ENCODE measurements at regions not wholly inside any gene's neighbourhood (a gene's known extent, or its start where the extent isn't known, plus 50 kb on each side); places are given as distances from the start of the nearest gene placed in this dataset.

- Mint-ChIP-seq H3K27ac (no peak overlapping the region), H3K4me3 (no peak overlapping the region), H3K9me3 (peaks cover 4% of the 10 kb centered on the region), H3K36me3 (ENCODE audit: low read depth) (no peaks in the 10 kb centered on the region), H3K4me1 (ENCODE audit: low read depth) (no peaks in the 10 kb centered on the region), H3K27me3 (no peaks in the 10 kb centered on the region)
- intact Hi-C loops (cut with micrococcal nuclease) = no loop called here
- ATAC-seq (no peak), DNase-seq (no peak)
- ChIA-PET POLR2A (no interaction called here), CTCF (no interaction called here)
- TF ChIP-seq, protein P1, sequence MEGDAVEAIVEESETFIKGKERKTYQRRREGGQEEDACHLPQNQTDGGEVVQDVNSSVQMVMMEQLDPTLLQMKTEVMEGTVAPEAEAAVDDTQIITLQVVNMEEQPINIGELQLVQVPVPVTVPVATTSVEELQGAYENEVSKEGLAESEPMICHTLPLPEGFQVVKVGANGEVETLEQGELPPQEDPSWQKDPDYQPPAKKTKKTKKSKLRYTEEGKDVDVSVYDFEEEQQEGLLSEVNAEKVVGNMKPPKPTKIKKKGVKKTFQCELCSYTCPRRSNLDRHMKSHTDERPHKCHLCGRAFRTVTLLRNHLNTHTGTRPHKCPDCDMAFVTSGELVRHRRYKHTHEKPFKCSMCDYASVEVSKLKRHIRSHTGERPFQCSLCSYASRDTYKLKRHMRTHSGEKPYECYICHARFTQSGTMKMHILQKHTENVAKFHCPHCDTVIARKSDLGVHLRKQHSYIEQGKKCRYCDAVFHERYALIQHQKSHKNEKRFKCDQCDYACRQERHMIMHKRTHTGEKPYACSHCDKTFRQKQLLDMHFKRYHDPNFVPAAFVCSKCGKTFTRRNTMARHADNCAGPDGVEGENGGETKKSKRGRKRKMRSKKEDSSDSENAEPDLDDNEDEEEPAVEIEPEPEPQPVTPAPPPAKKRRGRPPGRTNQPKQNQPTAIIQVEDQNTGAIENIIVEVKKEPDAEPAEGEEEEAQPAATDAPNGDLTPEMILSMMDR (IDR thresholded peaks at IDR 0.05) = no peak
Observed at GRCh38 chr7:46791188-46791587, 790.7 kb downstream of the TNS3 start.

- TF ChIP-seq, protein P1 (IDR thresholded peaks at IDR 0.05) = no peak
- CTCF ChIA-PET = no interaction called here
- H3K27me3 Mint-ChIP-seq = no peaks in the 10 kb centered on the region
- ATAC-seq (no peak), DNase-seq (no peak)
- no peaks in the 10 kb centered on the region for H3K4me1 Mint-ChIP-seq (ENCODE audit: low read depth)
- no peaks in the 10 kb centered on the region for H3K36me3 Mint-ChIP-seq (ENCODE audit: low read depth)
- intact Hi-C loops (cut with micrococcal nuclease) = no loop called here
- H3K9me3 Mint-ChIP-seq = no peaks in the 10 kb centered on the region
- no peak overlapping the region for H3K4me3 Mint-ChIP-seq
- POLR2A ChIA-PET = no interaction called here
- no peak overlapping the region for H3K27ac Mint-ChIP-seq
Observed at GRCh38 chr7:46786995-46787394, 794.9 kb downstream of the TNS3 start.

DNA sequence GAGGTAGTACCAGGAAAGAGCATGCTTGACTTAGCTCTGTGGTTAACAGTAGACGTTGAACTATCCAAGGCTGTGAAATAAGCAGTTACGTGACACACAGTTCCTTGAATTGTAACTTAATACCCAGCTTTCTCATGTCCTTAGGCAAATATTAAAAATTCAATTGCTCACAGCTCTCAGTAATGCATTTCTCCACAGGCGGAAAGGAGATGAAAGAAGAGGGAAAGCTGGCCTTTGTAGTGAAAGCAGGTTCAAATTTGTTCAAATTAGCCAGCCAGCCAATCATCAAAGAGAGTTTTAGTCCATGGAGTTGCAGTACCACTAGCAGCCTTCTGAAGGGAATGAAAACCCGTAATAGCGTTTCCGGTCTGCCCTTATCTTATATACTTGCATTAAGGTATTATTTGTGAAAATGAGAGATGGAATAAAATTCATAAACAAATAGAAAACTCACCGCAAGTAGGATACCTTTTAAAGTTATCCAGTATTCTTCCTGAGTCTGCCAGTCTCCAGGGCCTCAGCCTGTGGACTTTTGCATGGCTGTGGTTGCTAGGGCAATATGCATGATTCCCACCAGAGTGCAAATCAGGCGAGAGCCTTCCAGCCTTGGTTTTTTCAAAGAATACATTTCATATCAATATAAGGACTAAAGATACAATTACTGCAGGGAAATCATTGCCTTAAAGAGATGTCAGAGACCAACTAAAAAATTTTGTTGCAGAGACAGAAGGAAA is 795.5 kb downstream of the TNS3 start:
- ATAC-seq (no peak), DNase-seq (no peak)
- H3K9me3 Mint-ChIP-seq = no peaks in the 10 kb centered on the region
- no peak overlapping the region for H3K4me3 Mint-ChIP-seq
- CTCF ChIA-PET = no interaction called here
- H3K36me3 Mint-ChIP-seq (ENCODE audit: low read depth) = no peaks in the 10 kb centered on the region
- H3K27me3 Mint-ChIP-seq = no peaks in the 10 kb centered on the region
- intact Hi-C loops (cut with micrococcal nuclease) = no loop called here
- no peaks in the 10 kb centered on the region for H3K4me1 Mint-ChIP-seq (ENCODE audit: low read depth)
- H3K27ac Mint-ChIP-seq = no peak overlapping the region
- POLR2A ChIA-PET = interaction anchor here (0.7 kb wide), 1 partner anchor 286 kb away, joined by 3 read pairs; no protein-coding TSS in a partner anchor
- TF ChIP-seq, protein P1 (IDR thresholded peaks at IDR 0.05) = no peak

- Mint-ChIP-seq H3K27me3 (no peaks in the 10 kb centered on the region), H3K4me1 (ENCODE audit: low read depth) (no peaks in the 10 kb centered on the region), H3K9me3 (peaks cover 7% of the 10 kb centered on the region), H3K36me3 (ENCODE audit: low read depth) (no peaks in the 10 kb centered on the region), H3K4me3 (no peak overlapping the region), H3K27ac (no peak overlapping the region)
- ChIA-PET POLR2A (no interaction called here), CTCF (no interaction called here)
- no peak for ATAC-seq
- TF ChIP-seq, protein P1 (IDR thresholded peaks at IDR 0.05) = no peak
- no peak for DNase-seq
- intact Hi-C loops (cut with micrococcal nuclease) = no loop called here
Observed at GRCh38 chr7:46784732-46785131, 797.2 kb downstream of the TNS3 start.

- ChIA-PET POLR2A (no interaction called here), CTCF (no interaction called here)
- H3K4me3 Mint-ChIP-seq = no peak overlapping the region
Observed at GRCh38 chr7:46781901-46782439, 799.9 kb downstream of the TNS3 start.

More at GRCh38 chr7:46781901-46782439, 799.9 kb downstream of the TNS3 start:
- Mint-ChIP-seq H3K36me3 (ENCODE audit: low read depth) (no peaks in the 10 kb centered on the region), H3K27me3 (no peaks in the 10 kb centered on the region), H3K9me3 (peaks cover 17% of the 10 kb centered on the region), H3K4me1 (ENCODE audit: low read depth) (no peaks in the 10 kb centered on the region), H3K27ac (no peak overlapping the region)
- TF ChIP-seq, protein P1 (IDR thresholded peaks at IDR 0.05) = no peak
- ATAC-seq = no peak
- intact Hi-C loops (cut with micrococcal nuclease) = no loop called here
- no peak for DNase-seq
